Suprapubic skin (tissue), 4 donors: ENCODE measurements at regions not wholly inside any gene's neighbourhood (a gene's known extent, or its start where the extent isn't known, plus 50 kb on each side); places are given as distances from the start of the nearest gene placed in this dataset.
A peak's percentile ranks its signal among the peaks of the same experiment; 100 is the strongest.

Source experiments
- DNase-seq, 2 donors: peaks; one replicate each; pipeline ENCODE4 v3.0.0-alpha.2; 2019; ENCODE audit warnings: low spot score in 2 of 2
- H3K27ac ChIP-seq: fragments of 200-600 bp; sonication (generic); one replicate; pipeline ENCODE4 v1.5.1; 2019
- H3K27me3 ChIP-seq: fragments of 200-600 bp; sonication (generic); one replicate; pipeline ENCODE4 v1.5.1; 2019
- H3K36me3 ChIP-seq: fragments of 200-600 bp; sonication (generic); one replicate; pipeline ENCODE4 v1.5.1; 2019
- H3K4me1 ChIP-seq: fragments of 200-600 bp; sonication (generic); one replicate; pipeline ENCODE4 v1.5.1; 2019
- H3K4me3 ChIP-seq: fragments of 200-600 bp; sonication (generic); one replicate; pipeline ENCODE4 v1.5.1; 2019; ENCODE audit warnings: mild to moderate bottlenecking
- H3K9me3 ChIP-seq: fragments of 200-600 bp; sonication (generic); one replicate; pipeline ENCODE4 v1.5.1; 2019
- EP300 ChIP-seq: sonication (generic); formaldehyde crosslinking; IDR thresholded peaks from one replicate; pipeline ENCODE4 v1.6.1; 2017; ENCODE audit warnings: antibody characterized with exemption
- POLR2A ChIP-seq, 2 donors: fragments of 450-650 bp; IDR thresholded peaks; one replicate each; pipeline ENCODE4 v1.6.1; 2017; ENCODE audit warnings: antibody characterized with exemption in 2 of 2, mild to moderate bottlenecking in 2 of 2, moderate library complexity in 2 of 2
- POLR2AphosphoS5 ChIP-seq, 3 donors: sonication (generic); formaldehyde crosslinking; IDR thresholded peaks; one replicate each; pipeline ENCODE4 v1.6.1; 2017; ENCODE audit warnings: antibody characterized with exemption in 3 of 3
- WGBS: methylation state at CpG from one replicate; pipeline ENCODE4 v1.1.5; 2018; 5-methylcytosine and 5-hydroxymethylcytosine counted together
- TF ChIP-seq, protein P1 (sequence below), 2 donors: fragments of 200-600 bp in 1 of 2; fragments of 450-650 bp in 1 of 2; sonication (generic) in 1 of 2; IDR thresholded peaks; one replicate each; pipeline ENCODE4 v1.5.1; 2016 to 2019; ENCODE audit warnings: antibody characterized with exemption in 2 of 2, mild to moderate bottlenecking in 1 of 2, moderate library complexity in 1 of 2

DNA sequence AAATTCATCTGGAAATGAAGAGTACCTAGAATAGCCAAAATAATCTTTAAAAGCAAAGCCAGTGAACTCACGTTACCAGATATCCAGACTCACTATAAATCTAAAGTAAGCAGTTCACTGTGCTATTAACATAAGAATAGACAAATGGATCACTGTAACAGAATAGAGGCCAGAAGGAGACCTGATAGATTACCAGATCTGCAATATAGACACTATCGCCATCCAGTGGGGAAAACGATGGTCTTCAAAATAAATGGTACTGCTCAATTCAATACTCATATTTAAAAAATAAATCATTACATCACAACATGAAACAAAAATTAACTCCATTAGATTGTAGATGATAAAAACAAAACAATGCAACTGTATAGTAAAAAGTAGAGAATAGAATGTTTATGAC, 158.6 kb upstream of the CDH8 start:
- H3K27me3 ChIP-seq = no peaks in the 10 kb centered on the region
- H3K36me3 ChIP-seq = no peaks in the 10 kb centered on the region
- no peak overlapping the region for H3K27ac ChIP-seq
- WGBS = 80% methylated on average over 3 of the region's 3 CpGs
- TF ChIP-seq POLR2AphosphoS5 (IDR thresholded peaks at IDR 0.05) (no peak), EP300 (no peak), POLR2A (IDR thresholded peaks at IDR 0.05) (no peak)
- TF ChIP-seq, protein P1, sequence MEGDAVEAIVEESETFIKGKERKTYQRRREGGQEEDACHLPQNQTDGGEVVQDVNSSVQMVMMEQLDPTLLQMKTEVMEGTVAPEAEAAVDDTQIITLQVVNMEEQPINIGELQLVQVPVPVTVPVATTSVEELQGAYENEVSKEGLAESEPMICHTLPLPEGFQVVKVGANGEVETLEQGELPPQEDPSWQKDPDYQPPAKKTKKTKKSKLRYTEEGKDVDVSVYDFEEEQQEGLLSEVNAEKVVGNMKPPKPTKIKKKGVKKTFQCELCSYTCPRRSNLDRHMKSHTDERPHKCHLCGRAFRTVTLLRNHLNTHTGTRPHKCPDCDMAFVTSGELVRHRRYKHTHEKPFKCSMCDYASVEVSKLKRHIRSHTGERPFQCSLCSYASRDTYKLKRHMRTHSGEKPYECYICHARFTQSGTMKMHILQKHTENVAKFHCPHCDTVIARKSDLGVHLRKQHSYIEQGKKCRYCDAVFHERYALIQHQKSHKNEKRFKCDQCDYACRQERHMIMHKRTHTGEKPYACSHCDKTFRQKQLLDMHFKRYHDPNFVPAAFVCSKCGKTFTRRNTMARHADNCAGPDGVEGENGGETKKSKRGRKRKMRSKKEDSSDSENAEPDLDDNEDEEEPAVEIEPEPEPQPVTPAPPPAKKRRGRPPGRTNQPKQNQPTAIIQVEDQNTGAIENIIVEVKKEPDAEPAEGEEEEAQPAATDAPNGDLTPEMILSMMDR (IDR thresholded peaks at IDR 0.05) = no peak
- no peaks in the 10 kb centered on the region for H3K4me1 ChIP-seq
- DNase-seq = no peak
- no peaks in the 10 kb centered on the region for H3K9me3 ChIP-seq
- H3K4me3 ChIP-seq = no peak overlapping the region

DNA sequence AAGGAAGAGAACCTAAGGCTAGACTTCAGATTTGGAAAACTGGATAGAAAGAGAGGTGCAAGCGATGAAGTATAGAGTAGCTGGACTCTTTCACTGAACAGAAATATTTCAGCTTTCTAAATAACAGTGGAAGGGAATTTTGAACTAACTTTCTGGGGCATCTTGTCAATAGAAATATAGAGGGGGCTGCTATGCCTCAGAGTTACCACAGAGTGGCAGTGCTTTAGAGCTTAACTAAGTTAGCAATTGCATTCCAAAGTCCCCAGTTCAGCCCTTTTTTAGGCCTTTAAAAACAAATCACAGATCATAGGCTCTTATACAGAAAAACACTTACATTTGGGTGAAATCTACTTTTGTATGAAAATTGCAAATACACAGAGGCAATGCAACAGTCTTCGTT, 154.2 kb upstream of the CDH8 start:
- Histone ChIP-seq H3K4me3 (no peak overlapping the region), H3K36me3 (no peaks in the 10 kb centered on the region), H3K27me3 (no peaks in the 10 kb centered on the region), H3K4me1 (no peaks in the 10 kb centered on the region), H3K9me3 (no peaks in the 10 kb centered on the region), H3K27ac (no peak overlapping the region)
- DNase-seq = no peak
- 45% methylated on average over 2 of the region's 2 CpGs for WGBS
- no peak for TF ChIP-seq POLR2A (IDR thresholded peaks at IDR 0.05)
- TF ChIP-seq, protein P1 (IDR thresholded peaks at IDR 0.05) = peak in 1 of 2 donors; percentile 16

DNA sequence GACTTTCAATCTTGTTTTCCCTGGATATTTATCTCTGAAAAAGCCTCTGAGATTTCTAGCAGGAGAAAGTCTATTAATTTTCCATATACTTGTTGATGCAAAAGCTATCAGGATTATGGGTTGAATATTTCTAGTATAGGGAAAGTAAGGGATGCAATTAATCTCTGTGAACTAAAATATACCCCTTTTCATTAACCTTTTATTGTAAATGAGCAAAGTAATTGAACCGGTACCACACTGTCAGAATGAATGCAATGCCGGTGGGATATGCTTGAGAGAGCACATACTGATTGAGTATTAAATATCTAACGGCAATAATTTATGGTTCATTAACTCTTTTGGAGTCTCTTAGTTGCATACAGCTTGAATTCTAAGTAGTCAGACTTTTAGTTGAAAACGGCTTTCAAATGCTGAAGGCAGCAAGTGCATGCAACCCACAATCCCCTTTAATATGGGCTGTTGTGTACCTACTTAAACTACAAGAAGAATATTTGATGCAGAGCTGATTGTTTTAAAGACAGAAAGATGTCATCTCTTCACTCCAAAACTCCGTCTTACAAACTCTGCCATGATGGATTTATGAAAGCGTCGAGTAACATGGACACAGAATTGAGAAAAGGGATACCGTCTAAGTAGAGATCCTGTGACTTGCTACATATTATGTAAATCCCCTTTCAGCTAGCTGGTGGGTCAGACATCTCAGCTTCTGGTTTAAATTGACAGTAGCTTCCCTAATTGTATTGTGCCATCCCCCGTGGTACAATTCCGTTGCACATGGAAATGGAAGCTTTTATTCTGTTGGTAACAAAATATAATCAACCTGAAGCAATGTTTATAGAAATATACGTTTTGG, 141.3 kb upstream of the CDH8 start:
- no peak for DNase-seq
- no peaks in the 10 kb centered on the region for H3K27me3 ChIP-seq
- H3K36me3 ChIP-seq = no peaks in the 10 kb centered on the region
- 76% methylated on average over 11 of the region's 11 CpGs for WGBS
- no peak overlapping the region for H3K4me3 ChIP-seq
- TF ChIP-seq POLR2A (IDR thresholded peaks at IDR 0.05) (no peak), EP300 (no peak), POLR2AphosphoS5 (IDR thresholded peaks at IDR 0.05) (no peak)
- TF ChIP-seq, protein P1 (IDR thresholded peaks at IDR 0.05) = no peak
- H3K9me3 ChIP-seq = no peaks in the 10 kb centered on the region
- H3K4me1 ChIP-seq = no peaks in the 10 kb centered on the region
- no peak overlapping the region for H3K27ac ChIP-seq

DNA sequence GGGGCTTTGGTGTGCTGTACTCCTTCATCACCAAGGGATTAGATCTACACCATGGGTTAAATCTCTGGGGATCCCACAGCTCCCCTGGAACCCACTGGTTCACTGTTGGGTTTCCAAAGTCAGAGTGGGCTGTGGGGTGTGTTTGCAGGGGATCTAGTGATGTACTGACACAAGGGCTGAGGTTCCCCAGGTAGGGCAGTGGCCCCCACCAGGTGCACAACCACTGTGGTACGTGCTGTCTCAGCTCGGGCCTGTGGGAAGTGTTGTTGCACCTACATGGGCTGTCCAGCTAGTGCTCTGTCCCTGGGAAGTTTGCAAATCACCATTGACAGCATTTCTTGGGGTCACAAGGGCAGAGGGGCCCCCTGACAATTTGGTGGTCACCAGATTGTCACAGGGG, 134.4 kb upstream of the CDH8 start:
- Histone ChIP-seq H3K27ac (no peak overlapping the region), H3K9me3 (no peaks in the 10 kb centered on the region), H3K36me3 (no peaks in the 10 kb centered on the region), H3K4me3 (no peak overlapping the region), H3K4me1 (no peaks in the 10 kb centered on the region), H3K27me3 (no peaks in the 10 kb centered on the region)
- no CpG with 5 or more reads among the region's 2 CpGs for WGBS
- no peak for TF ChIP-seq POLR2AphosphoS5 (IDR thresholded peaks at IDR 0.05)
- DNase-seq = no peak

DNA sequence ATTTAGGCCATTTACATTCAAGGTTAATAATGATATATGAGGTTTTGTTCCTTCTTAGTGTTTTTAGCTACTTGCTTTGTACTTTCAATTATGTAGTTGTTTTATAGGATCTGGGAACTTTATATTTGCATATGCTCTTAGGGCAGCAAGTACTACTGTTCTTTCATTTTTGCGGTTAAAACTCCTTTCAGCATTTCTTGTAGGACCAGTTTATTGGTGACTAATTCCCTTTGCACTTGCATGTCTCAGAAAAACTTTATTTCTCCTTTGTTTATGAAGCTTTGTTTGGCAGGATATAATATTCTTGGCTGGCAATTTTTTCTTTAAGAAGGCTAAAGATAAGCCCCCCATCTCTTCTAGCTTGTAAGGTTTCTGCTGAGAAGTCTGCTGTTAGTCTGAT, 131.3 kb upstream of the CDH8 start:
- no peaks in the 10 kb centered on the region for H3K9me3 ChIP-seq
- H3K27me3 ChIP-seq = no peaks in the 10 kb centered on the region
- TF ChIP-seq POLR2A (IDR thresholded peaks at IDR 0.05) = no peak
- TF ChIP-seq, protein P1 (IDR thresholded peaks at IDR 0.05) = no peak
- no peak for TF ChIP-seq EP300
- TF ChIP-seq POLR2AphosphoS5 (IDR thresholded peaks at IDR 0.05) = no peak
- no peak overlapping the region for H3K4me3 ChIP-seq
- DNase-seq = no peak
- no peak overlapping the region for H3K27ac ChIP-seq
- whole genome bisulfite sequencing = 79% methylated on average over 1 of the region's 1 CpG
- H3K36me3 ChIP-seq = no peaks in the 10 kb centered on the region
- no peaks in the 10 kb centered on the region for H3K4me1 ChIP-seq

DNA sequence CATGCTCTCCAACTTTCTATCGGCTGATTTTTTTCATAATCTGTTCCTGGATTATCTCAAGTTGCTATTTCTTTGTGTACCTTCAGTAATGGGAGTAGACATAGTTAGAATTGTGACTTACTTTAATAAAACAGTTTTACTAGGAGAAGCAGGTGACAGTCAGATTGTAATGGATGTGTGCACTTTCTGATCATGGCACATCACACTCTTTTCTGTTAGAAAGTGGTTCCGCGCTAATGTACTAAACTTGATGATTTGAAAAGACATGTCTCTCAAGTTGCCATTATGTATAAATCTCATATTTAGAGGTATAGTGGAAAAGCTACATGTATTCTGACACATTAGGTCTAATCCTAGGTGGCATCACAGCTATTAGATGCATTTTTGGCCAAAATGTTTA, 121.3 kb upstream of the CDH8 start:
- no peak for DNase-seq
- Histone ChIP-seq H3K9me3 (no peaks in the 10 kb centered on the region), H3K36me3 (no peaks in the 10 kb centered on the region), H3K27ac (no peak overlapping the region), H3K4me1 (no peaks in the 10 kb centered on the region), H3K27me3 (no peaks in the 10 kb centered on the region), H3K4me3 (no peak overlapping the region)
- TF ChIP-seq, protein P1 (IDR thresholded peaks at IDR 0.05) = no peak
- TF ChIP-seq POLR2A (IDR thresholded peaks at IDR 0.05) (no peak), EP300 (no peak), POLR2AphosphoS5 (IDR thresholded peaks at IDR 0.05) (no peak)
- 95% methylated on average over 3 of the region's 3 CpGs for WGBS
